ENCODE measurements at regions not wholly inside any gene's neighbourhood (a gene's known extent, or its start where the extent isn't known, plus 50 kb on each side); places are given as distances from the start of the nearest gene placed in this dataset.
"Not testable (repeated sequence)": the region's sequence is repeated elsewhere in the genome, so short reads cannot be mapped to it uniquely, and the experiment has no call there.

GRCh38 chr6:28659250-28659566 is 133.5 kb downstream of the GPX5 start:
- no peak for DNase-seq

DNA sequence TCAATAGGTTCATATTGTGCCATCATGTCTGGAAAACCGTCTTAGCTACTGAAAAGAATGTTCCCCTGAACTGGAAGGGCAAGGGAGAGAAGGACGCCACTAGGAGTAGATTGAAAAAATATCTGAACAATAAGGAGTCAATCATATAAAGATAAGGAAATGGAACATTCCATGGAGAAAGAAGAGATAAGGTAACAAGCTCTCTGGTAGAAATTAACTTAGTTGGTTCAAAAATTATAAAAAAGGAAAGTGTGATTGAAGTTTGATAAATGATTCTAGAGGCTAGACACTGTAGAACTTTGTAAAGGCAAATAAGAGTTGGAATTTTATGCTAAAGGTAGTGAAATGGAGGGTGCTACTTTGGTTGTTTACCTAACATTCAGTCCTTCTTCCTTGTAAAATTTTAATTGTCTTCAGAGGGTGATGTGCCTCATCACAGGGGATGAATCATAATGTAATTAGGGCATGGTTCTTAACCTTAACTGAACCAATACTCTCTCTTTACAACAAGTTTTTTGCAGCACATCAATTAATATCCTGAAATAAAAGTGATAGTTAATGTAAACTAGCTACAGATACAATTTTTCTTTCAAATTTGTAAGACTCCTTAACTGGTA is 135.5 kb downstream of the GPX5 start:
- no peak for DNase-seq

DNA sequence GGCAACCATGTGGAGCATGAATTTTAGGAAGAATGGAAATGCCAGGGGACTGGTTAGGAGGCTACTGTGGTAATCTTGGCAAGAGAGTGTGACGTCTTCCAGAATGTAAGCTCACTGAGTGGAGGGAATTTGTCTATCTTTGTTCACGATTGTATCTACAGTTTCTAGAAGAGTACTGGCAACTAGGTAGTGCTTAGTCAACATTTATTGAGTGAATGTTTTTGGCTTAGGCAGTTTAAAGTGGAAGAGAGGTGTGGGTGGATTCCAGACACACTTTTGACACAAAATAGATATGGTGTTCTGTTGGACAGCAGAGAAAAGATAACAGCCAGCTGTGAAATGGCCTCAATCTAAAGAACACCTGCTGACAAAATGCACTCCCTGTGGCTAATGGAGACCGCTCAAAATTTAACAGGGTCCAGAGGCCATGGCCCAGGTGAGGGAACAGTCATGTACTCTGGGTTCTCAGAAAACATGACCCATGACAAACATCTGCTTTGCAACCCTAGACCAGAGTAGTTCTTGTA is 139.3 kb downstream of the GPX5 start:
- no peak for DNase-seq

- DNase-seq: no peak
Measured at GRCh38 chr6:28673417-28673786, 147.7 kb downstream of the GPX5 start.

GRCh38 chr6:28673787-28674671 is 148.3 kb downstream of the GPX5 start:
- DNase-seq: peak; percentile 60

GRCh38 chr6:28675600-28675999 is 149.9 kb downstream of the GPX5 start:
- no peak for DNase-seq

DNA sequence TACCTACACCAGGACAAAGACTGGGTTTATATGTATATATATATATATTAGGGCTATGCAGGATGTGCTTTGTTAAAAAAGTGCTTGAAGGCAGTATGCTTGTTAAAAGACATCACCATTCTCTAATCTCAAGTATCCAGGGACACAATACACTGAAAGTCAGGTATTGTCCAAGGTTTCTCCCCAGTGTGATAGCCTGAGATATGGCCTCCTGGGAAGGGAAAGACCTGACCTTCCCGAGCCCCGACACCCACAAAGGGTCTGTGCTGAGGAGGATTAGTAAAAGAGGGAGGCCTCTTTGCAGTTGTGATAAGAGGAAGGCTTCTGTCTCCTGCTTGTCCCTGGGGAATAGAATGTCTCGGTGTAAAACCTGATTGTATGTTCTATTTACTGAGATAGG is 156.9 kb downstream of the GPX5 start:
- no peak for DNase-seq

GRCh38 chr6:28682956-28683685 is 157.4 kb downstream of the GPX5 start:
- not testable (repeated sequence) for DNase-seq

DNA sequence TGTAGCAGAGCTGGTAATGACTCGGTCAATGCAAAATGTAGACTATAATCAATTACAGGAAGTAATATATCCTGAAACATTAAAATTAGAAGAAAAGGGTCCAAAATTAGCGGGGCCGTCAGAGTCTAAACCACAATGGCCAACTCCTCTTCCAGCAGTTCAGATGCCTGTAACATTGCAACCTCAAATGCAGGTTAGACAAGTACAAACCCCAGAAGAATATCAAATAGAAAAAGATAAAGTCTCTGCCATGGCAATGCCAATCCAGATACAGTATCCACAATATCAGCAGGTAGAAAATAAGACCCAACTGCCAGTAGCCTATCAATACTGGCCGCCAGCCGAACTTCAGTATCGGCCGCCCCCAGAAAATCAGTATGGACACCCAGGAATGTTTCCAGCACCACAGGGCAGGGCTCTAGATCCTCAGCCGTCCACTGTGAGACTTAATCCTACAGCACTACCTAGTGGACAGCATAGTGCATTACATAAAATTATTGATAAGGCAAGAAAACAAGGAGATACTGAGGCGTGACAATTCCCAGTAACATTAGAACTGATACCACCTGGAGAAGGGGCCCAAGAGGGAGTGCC is 158.4 kb downstream of the GPX5 start:
- no peak for DNase-seq

DNA sequence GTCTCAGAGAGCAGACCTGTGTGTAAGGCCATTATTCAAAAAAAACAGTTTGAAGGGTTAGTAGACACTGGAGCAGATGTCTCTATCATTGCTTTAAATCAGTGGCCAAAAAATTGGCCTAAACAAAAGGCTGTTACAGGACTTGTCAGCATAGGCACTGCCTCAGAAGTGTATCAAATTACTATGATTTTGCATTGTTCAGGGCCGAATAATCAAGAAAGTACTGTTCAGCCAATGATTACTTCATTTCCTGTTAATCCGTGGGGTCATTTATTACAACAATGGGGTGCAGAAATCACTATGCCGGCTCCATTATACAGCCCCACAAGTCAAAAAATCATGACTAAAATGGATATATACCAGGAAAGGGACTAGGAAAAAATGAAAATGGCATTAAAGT is 160.3 kb downstream of the GPX5 start:
- not testable (repeated sequence) for DNase-seq

DNA sequence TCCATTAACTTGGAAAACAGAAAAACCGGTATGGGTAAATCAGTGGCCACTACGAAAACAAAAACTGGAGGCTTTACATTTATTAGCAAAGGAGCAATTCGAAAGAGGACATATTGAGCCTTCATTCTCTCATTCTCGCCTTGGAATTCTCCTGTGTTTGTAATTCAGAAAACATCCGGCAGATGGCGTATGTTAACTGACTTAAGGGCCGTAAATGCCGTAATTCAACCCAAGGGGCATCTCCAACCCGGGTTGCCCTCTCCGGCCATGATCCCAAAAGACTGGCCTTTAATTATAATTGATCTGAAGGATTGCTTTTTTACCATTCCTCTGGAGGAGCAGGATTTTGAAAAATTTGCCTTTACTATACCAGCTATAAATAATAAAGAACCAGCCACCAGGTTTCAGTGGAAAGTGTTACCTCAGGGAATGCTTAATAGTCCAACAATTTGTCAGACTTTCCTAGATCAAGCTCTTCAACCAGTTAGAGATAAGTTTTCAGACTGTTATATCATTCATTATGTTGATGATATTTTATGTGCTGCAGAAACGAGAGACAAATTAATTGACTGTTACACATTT is 160.9 kb downstream of the GPX5 start:
- DNase-seq: not testable (repeated sequence)

GRCh38 chr6:28687309-28687981 is 161.8 kb downstream of the GPX5 start:
- not testable (repeated sequence) for DNase-seq

- DNase-seq: not testable (repeated sequence)
Measured at GRCh38 chr6:28691991-28692390, 166.3 kb downstream of the GPX5 start.

- no peak for DNase-seq
Measured at GRCh38 chr6:28693033-28693750, 167.5 kb downstream of the GPX5 start.

GRCh38 chr6:28693751-28694443 is 168.2 kb downstream of the GPX5 start:
- no peak for DNase-seq

- DNase-seq: no peak
Measured at GRCh38 chr6:28695715-28696114, 170.0 kb downstream of the GPX5 start.

- DNase-seq: no peak
Measured at GRCh38 chr6:28696167-28696566, 170.5 kb downstream of the GPX5 start.

- no peak for DNase-seq
Measured at GRCh38 chr6:28696682-28697081, 171.0 kb downstream of the GPX5 start.

GRCh38 chr6:28707387-28708282 is 182.0 kb downstream of the GPX5 start:
- no peak for DNase-seq

Data from stimulated activated CD4-positive, alpha-beta T cell treated with anti-CD3 and anti-CD28 coated beads, Interleukin-4, amount 100 ng/mL, for 1 hour (primary cell).